Spleen (tissue), 7 donors: ENCODE measurements at regions not wholly inside any gene's neighbourhood (a gene's known extent, or its start where the extent isn't known, plus 50 kb on each side); places are given as distances from the start of the nearest gene placed in this dataset.

Experiments used
- CTCF ChIP-seq, 11 experiments: fragments of 200-600 bp in 7 of 11; fragments of 450-650 bp in 4 of 11; sonication (generic) in 4 of 11; IDR thresholded peaks in 8 of 11; conservative IDR thresholded peaks in 3 of 11; 1 replicate in 7 of 11; 2 replicates in 4 of 11; pipeline versions ENCODE4 v1.4.0 to v1.8.0; 2016 to 2021; ENCODE audit warnings: antibody characterized with exemption in 11 of 11, inconsistent platforms in 4 of 11, mild to moderate bottlenecking in 1 of 11
- POLR2A ChIP-seq, 3 donors: fragments of 450-650 bp; IDR thresholded peaks; one replicate each; pipeline ENCODE4 v1.5.1; 2017; ENCODE audit warnings: antibody characterized with exemption in 3 of 3, mild to moderate bottlenecking in 1 of 3
- donor health status: DM: no; HTN: no; CAD: no; lungs with moderate emphysema.
- donor health status: DM: no; HTN: no; CAD: no.
- donor health status: DM: no; HTN: no; CAD: no.

GRCh38 chr7:46838463-46838862, 743.4 kb downstream of the TNS3 start:
- TF ChIP-seq CTCF (IDR thresholded peaks at IDR 0.05 in 8 of 11, conservative IDR thresholded peaks at IDR 0.05 in 3 of 11) (no peak), POLR2A (IDR thresholded peaks at IDR 0.05) (no peak)
